ENCODE measurements at regions not wholly inside any gene's neighbourhood (a gene's known extent, or its start where the extent isn't known, plus 50 kb on each side); places are given as distances from the start of the nearest gene placed in this dataset.

DNA sequence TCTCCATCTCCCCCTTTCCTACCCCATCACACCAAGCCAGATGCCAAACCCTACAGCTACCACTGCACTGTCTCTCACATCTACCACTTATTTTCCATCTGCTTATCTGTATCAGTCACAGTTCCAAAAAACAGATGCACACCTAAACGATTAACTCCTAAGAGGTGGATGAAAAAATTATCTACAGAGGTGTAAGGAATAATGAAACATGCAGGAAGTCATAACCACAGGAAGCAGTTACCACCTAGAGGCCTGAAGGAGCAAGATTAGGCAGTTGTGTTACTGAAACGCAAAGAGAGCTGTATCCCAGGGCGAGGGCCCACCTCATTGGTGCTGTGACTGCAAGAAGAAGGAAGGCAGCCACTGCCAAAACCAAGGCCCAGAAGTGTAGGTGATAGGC lies 87.8 kb upstream of the FAM241A start:
- Histone ChIP-seq H3K9ac (ENCODE audit: low read length) (no peak overlapping the region), H3F3A (ENCODE audit: insufficient read depth, low read length, poor library complexity, severe bottlenecking) (no peaks in the 10 kb centered on the region), H2AFZ (ENCODE audit: low read depth, low read length) (no peak overlapping the region), H4K20me1 (ENCODE audit: insufficient read depth) (no peaks in the 10 kb centered on the region), H3K27me3 (ENCODE audit: insufficient read depth, low read depth, low read length) (no peaks in the 10 kb centered on the region), H3K9me2 (ENCODE audit: insufficient read depth, low read length) (no peaks in the 10 kb centered on the region), H3K27ac (ENCODE audit: low read length) (no peak overlapping the region), H3K79me2 (replicated peaks; ENCODE audit: insufficient read depth, low read length) (no peaks in the 10 kb centered on the region), H3K4me2 (ENCODE audit: low read length) (no peak overlapping the region), H3K4me3 (ENCODE audit: low read length) (no peak overlapping the region), H3K9me3 (ENCODE audit: low read length) (no peaks in the 10 kb centered on the region), H3K36me3 (ENCODE audit: insufficient read depth, low read length) (no peaks in the 10 kb centered on the region)
- TF ChIP-seq SMC3 (conservative IDR thresholded peaks at IDR 0.05; ENCODE audit: poor library complexity): no peak
- TF ChIP-seq, protein P1, sequence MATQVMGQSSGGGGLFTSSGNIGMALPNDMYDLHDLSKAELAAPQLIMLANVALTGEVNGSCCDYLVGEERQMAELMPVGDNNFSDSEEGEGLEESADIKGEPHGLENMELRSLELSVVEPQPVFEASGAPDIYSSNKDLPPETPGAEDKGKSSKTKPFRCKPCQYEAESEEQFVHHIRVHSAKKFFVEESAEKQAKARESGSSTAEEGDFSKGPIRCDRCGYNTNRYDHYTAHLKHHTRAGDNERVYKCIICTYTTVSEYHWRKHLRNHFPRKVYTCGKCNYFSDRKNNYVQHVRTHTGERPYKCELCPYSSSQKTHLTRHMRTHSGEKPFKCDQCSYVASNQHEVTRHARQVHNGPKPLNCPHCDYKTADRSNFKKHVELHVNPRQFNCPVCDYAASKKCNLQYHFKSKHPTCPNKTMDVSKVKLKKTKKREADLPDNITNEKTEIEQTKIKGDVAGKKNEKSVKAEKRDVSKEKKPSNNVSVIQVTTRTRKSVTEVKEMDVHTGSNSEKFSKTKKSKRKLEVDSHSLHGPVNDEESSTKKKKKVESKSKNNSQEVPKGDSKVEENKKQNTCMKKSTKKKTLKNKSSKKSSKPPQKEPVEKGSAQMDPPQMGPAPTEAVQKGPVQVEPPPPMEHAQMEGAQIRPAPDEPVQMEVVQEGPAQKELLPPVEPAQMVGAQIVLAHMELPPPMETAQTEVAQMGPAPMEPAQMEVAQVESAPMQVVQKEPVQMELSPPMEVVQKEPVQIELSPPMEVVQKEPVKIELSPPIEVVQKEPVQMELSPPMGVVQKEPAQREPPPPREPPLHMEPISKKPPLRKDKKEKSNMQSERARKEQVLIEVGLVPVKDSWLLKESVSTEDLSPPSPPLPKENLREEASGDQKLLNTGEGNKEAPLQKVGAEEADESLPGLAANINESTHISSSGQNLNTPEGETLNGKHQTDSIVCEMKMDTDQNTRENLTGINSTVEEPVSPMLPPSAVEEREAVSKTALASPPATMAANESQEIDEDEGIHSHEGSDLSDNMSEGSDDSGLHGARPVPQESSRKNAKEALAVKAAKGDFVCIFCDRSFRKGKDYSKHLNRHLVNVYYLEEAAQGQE (IDR thresholded peaks at IDR 0.05; ENCODE audit: borderline replicate concordance): no peak
- TF ChIP-seq TAF1 (IDR thresholded peaks at IDR 0.05; ENCODE audit: low read depth): no peak

GRCh38 chr4:112058433-112058832 lies 86.8 kb upstream of the FAM241A start:
- Histone ChIP-seq H3K36me3 (ENCODE audit: insufficient read depth, low read length) (no peaks in the 10 kb centered on the region), H3K79me2 (replicated peaks; ENCODE audit: insufficient read depth, low read length) (no peaks in the 10 kb centered on the region), H3K9me3 (ENCODE audit: low read length) (no peaks in the 10 kb centered on the region), H3K27ac (ENCODE audit: low read length) (no peak overlapping the region), H3K27me3 (ENCODE audit: insufficient read depth, low read depth, low read length) (no peaks in the 10 kb centered on the region), H3F3A (ENCODE audit: insufficient read depth, low read length, poor library complexity, severe bottlenecking) (no peaks in the 10 kb centered on the region), H3K4me2 (ENCODE audit: low read length) (no peak overlapping the region), H4K20me1 (ENCODE audit: insufficient read depth) (no peaks in the 10 kb centered on the region), H3K9ac (ENCODE audit: low read length) (no peak overlapping the region), H3K9me2 (ENCODE audit: insufficient read depth, low read length) (no peaks in the 10 kb centered on the region), H2AFZ (ENCODE audit: low read depth, low read length) (no peak overlapping the region), H3K4me3 (ENCODE audit: low read length) (no peak overlapping the region)
- TF ChIP-seq EZH2 (IDR thresholded peaks at IDR 0.05; ENCODE audit: borderline replicate concordance, insufficient read depth, low read length, poor library complexity, severe bottlenecking) (no peak), MXI1 (conservative IDR thresholded peaks at IDR 0.05; ENCODE audit: poor library complexity, severe bottlenecking) (no peak), CTCF (IDR thresholded peaks at IDR 0.05; ENCODE audit: poor library complexity, severe bottlenecking) (no peak), RAD21 (conservative IDR thresholded peaks at IDR 0.05) (no peak), TAF1 (IDR thresholded peaks at IDR 0.05; ENCODE audit: low read depth) (no peak), SMC3 (conservative IDR thresholded peaks at IDR 0.05; ENCODE audit: poor library complexity) (no peak), EP300 (conservative IDR thresholded peaks at IDR 0.05; ENCODE audit: poor library complexity, severe bottlenecking) (no peak), POLR2AphosphoS5 (IDR thresholded peaks at IDR 0.05) (no peak)
- TF ChIP-seq, protein P1 (IDR thresholded peaks at IDR 0.05; ENCODE audit: borderline replicate concordance): no peak
